ENCODE measurements at regions not wholly inside any gene's neighbourhood (a gene's known extent, or its start where the extent isn't known, plus 50 kb on each side); places are given as distances from the start of the nearest gene placed in this dataset.

DNA sequence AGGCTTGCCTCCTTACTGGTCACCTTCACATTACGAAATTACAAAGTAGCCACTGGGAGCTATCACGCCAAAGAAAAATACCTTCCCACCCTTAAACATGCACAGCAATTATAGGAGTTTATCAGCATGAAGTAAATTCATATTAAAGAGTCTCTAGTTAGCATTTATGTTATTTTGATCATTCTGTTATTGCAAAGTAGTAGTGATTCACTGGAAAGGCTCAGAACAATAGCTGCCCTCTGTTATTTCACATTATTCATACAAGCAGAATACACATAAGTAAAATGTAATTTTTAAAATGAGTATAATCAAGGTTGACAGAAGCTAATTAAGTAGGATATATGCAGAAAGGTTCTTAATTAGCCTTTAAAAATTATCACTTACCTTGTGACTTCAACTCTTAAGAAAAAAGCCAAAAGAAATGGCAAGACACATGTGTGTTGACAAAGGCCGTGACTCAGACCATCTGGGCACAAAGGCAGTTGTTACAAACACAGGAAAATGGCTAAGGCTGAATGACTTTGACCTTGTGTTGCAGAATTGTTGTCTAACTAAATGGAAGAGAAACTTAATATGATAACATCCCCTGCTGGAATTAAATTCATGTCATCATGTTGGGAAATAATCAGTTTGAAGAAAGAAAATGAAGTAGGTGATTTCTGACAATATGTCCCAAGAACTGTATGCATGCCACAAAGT lies 108.3 kb downstream of the ARL6IP6 start:
- no peaks in the 10 kb centered on the region for H3K27me3 ChIP-seq
- H3K4me3 ChIP-seq: no peak overlapping the region
- no peaks in the 10 kb centered on the region for H3K4me1 ChIP-seq
- intact Hi-C loops (cut with DNase I; ENCODE audit: low total_unique reads) (no loop called here), in situ Hi-C loops (cut with MboI; ENCODE audit: low sequenced_read_pairs in 4 of 4) (no loop called here)
- H3K9me3 ChIP-seq: no peaks in the 10 kb centered on the region
- no peaks in the 10 kb centered on the region for H3K36me3 ChIP-seq
- ATAC-seq (no peak), DNase-seq (no peak)
- TF ChIP-seq POLR2A (IDR thresholded peaks at IDR 0.05): no peak
- TF ChIP-seq, protein P1, sequence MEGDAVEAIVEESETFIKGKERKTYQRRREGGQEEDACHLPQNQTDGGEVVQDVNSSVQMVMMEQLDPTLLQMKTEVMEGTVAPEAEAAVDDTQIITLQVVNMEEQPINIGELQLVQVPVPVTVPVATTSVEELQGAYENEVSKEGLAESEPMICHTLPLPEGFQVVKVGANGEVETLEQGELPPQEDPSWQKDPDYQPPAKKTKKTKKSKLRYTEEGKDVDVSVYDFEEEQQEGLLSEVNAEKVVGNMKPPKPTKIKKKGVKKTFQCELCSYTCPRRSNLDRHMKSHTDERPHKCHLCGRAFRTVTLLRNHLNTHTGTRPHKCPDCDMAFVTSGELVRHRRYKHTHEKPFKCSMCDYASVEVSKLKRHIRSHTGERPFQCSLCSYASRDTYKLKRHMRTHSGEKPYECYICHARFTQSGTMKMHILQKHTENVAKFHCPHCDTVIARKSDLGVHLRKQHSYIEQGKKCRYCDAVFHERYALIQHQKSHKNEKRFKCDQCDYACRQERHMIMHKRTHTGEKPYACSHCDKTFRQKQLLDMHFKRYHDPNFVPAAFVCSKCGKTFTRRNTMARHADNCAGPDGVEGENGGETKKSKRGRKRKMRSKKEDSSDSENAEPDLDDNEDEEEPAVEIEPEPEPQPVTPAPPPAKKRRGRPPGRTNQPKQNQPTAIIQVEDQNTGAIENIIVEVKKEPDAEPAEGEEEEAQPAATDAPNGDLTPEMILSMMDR (IDR thresholded peaks at IDR 0.05 in 4 of 5, conservative IDR thresholded peaks at IDR 0.05 in 1 of 5): no peak
- no peak overlapping the region for H3K27ac ChIP-seq

DNA sequence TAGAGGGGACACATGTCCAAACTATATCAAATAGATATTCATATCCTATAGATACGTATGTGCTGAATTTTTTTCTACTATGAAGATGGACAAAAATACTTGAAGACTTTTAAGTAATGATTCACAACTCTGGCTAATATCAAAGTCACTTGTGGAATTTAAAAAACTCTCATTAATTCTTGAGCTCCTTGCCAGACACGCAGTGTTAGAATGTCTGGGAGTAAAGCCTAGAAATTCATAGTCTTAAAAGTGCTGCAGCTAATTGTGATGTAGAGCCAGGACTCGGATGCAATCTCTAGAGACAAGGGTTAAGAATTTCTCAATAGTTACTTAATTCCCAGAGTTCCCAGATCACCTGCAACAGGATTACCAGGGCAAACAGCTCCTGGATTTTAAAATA lies 107.4 kb downstream of the ARL6IP6 start:
- H3K27ac ChIP-seq: no peak overlapping the region
- DNase-seq (no peak), ATAC-seq (no peak)
- in situ Hi-C loops (cut with MboI; ENCODE audit: low sequenced_read_pairs in 4 of 4) (no loop called here), intact Hi-C loops (cut with DNase I; ENCODE audit: low total_unique reads) (no loop called here)
- H3K9me3 ChIP-seq: no peaks in the 10 kb centered on the region
- no peaks in the 10 kb centered on the region for H3K27me3 ChIP-seq
- no peaks in the 10 kb centered on the region for H3K36me3 ChIP-seq
- no peak overlapping the region for H3K4me3 ChIP-seq
- TF ChIP-seq POLR2A (IDR thresholded peaks at IDR 0.05): no peak
- TF ChIP-seq, protein P1 (IDR thresholded peaks at IDR 0.05 in 4 of 5, conservative IDR thresholded peaks at IDR 0.05 in 1 of 5): no peak
- no peaks in the 10 kb centered on the region for H3K4me1 ChIP-seq

DNA sequence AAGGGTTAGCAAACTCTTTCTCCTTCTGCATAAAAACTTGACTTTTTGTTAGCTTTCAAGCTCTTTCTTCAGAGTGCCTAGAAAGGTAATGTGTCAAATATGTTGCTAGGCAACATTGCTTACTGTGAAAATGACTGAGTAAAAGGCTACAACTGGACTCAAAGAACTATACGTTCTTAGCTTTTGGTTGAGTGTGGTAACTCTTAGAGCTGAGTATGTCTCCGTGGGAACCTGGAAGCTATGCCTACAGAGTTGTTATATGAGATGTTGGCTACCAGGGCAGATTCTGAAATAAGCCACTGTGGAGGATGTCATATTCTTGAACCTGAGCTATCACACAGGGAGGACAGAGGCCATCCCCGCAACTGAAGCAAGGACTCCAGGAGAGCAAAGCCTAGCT lies 105.5 kb downstream of the ARL6IP6 start:
- H3K36me3 ChIP-seq: no peaks in the 10 kb centered on the region
- no peak overlapping the region for H3K27ac ChIP-seq
- H3K27me3 ChIP-seq: no peaks in the 10 kb centered on the region
- TF ChIP-seq, protein P1 (IDR thresholded peaks at IDR 0.05 in 4 of 5, conservative IDR thresholded peaks at IDR 0.05 in 1 of 5): no peak
- no peak for TF ChIP-seq POLR2A (IDR thresholded peaks at IDR 0.05)
- no peak overlapping the region for H3K4me3 ChIP-seq
- no peak for ATAC-seq
- in situ Hi-C loops (cut with MboI; ENCODE audit: low sequenced_read_pairs in 4 of 4) (no loop called here), intact Hi-C loops (cut with DNase I; ENCODE audit: low total_unique reads) (no loop called here)
- no peaks in the 10 kb centered on the region for H3K9me3 ChIP-seq
- no peak for DNase-seq
- no peaks in the 10 kb centered on the region for H3K4me1 ChIP-seq

DNA sequence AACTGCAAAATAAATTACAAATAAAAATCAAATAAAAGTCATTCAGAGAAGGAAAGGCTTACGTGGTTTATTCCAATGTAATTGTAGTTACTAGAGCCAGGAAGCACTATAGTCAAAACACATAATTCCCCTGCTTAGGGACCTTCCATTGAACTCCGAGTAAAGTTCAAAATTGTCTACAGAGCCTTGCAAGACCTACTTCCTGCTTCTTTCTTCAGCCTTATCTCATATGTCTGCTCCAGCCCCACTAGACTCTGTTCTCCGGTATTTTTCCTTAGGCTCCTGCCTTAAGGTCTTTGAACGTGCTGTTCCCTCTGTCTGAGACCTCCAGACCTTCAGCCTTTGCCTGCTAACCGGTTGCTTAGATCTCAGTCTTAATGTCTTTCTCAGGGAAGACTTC lies 104.3 kb downstream of the ARL6IP6 start:
- H3K36me3 ChIP-seq: no peaks in the 10 kb centered on the region
- in situ Hi-C loops (cut with MboI; ENCODE audit: low sequenced_read_pairs in 4 of 4): no loop called here
- no peaks in the 10 kb centered on the region for H3K4me1 ChIP-seq
- TF ChIP-seq, protein P1 (IDR thresholded peaks at IDR 0.05 in 4 of 5, conservative IDR thresholded peaks at IDR 0.05 in 1 of 5): no peak
- no peak for TF ChIP-seq POLR2A (IDR thresholded peaks at IDR 0.05)
- H3K9me3 ChIP-seq: no peaks in the 10 kb centered on the region
- intact Hi-C loops (cut with DNase I; ENCODE audit: low total_unique reads): no loop called here
- DNase-seq (no peak), ATAC-seq (no peak)
- no peak overlapping the region for H3K4me3 ChIP-seq
- no peaks in the 10 kb centered on the region for H3K27me3 ChIP-seq
- no peak overlapping the region for H3K27ac ChIP-seq

DNA sequence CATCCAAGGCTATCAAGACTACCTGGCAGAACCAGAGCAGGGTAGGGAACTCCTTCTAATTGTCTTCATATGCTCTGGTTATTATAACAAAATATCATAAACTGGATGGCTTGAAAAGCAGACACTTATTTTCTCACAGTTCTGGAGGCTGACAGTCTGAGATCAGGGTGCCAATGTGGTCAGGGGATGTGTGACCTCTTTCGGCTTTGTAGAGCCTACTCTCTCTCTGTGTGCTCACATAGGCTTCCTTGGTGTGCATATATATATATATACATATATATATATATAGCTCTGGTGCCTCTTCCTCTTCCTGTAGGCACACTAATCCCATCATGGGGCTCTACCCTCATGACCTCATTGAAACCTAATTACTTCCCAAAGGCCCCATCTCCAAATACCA lies 101.6 kb downstream of the ARL6IP6 start:
- no peaks in the 10 kb centered on the region for H3K4me1 ChIP-seq
- intact Hi-C loops (cut with DNase I; ENCODE audit: low total_unique reads): no loop called here
- ATAC-seq (no peak), DNase-seq (no peak)
- no peak overlapping the region for H3K27ac ChIP-seq
- no peaks in the 10 kb centered on the region for H3K27me3 ChIP-seq
- in situ Hi-C loops (cut with MboI; ENCODE audit: low sequenced_read_pairs in 4 of 4): no loop called here
- H3K4me3 ChIP-seq: no peak overlapping the region
- no peaks in the 10 kb centered on the region for H3K9me3 ChIP-seq
- H3K36me3 ChIP-seq: no peaks in the 10 kb centered on the region
- TF ChIP-seq POLR2A (IDR thresholded peaks at IDR 0.05): no peak
- TF ChIP-seq, protein P1 (IDR thresholded peaks at IDR 0.05 in 4 of 5, conservative IDR thresholded peaks at IDR 0.05 in 1 of 5): no peak
